Stimulated activated CD8-positive, alpha-beta memory T cell treated with anti-CD3 and anti-CD28 coated beads, Interleukin-2, amount 100 ng/mL, for 48 hours (primary cell): ENCODE measurements at regions not wholly inside any gene's neighbourhood (a gene's known extent, or its start where the extent isn't known, plus 50 kb on each side); places are given as distances from the start of the nearest gene placed in this dataset.

ENCODE experiments used
- DNase-seq, 2 donors: peaks; one replicate each; pipeline ENCODE4 v3.0.0-alpha.2; 2020; ENCODE audit warnings: low read depth in 2 of 2

DNA sequence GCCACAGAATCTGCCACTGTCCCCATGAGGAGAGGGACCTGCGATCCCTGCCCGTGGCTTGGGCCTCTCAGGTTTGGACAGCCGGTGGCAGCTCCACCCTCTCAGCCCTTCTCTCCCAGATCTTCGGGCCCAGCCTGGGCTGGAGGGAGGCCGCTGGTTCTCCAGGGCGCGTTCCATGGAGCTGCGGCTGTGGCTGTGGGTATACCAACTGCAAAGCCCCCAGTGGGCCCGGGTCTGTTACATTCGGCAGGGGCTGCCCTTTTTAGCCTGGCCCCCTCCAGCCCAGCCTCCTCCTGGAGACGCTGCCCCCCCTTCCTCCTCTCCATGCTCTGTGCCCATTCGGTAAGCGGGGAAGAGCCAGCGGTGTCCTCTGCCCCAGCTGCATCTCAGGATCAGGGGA, 64.7 kb upstream of the ZNF469 start:
- no peak for DNase-seq

DNA sequence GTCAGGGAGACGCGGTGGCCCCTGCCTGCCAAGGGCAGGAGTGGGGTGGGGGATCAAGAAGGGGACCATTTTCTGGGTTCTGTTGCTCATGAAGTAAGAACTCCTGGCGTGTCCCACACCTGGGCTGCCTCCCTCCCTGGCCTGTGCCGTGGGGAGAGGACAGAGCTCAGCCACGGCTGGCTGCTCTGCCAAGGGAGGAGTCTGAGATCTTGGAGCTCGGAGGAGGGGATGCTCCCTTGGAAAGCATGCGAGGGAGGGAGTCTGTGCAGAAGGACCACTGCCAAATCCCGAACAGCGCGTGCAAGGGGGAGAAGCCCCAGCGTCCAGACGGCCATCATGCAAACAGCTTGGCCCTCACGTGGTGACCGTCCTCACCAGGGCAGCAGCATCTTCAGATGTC, 64.2 kb upstream of the ZNF469 start:
- DNase-seq = no peak

DNA sequence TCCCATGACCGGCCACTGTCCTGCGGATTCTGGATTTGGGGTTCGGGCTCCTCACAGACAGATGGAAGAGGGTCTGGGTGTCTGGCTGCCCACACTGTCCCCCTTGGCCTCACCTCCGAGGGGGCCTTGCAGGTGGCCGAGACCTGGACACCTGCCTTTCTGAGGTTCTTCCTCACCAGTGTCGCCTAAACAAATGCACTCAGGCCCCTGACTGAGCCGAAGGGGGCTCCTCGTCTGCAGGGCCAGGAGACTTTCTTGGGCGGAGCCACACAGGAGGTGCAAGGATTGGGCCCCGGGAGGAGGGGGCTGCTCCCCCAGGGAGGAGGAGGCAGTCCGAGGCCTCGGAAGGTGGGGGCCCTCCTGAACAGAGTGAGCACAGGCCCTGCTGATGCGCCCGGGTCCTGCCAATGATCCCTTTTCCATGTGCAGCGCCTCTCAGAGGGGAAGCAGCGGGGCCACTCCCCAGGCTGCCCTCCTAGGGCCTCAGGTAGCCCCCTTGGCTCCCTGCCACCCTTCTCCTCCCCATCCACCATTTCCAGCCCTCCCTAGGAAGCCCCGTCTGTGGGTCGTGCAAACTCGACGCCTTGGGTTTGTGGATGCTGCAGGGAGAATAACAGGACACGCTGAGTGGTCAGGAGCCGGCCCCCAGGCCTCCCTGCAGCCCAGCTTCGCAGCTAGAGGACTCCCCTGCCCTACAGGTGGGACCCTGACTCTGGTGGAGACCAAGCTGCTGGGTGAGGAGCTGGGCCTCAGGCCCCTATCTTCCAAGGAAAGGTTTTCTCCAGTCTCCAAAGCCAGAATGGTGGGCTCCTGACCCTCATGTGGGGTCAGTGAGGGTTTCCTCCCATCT, 63.4 kb upstream of the ZNF469 start:
- no peak for DNase-seq

DNA sequence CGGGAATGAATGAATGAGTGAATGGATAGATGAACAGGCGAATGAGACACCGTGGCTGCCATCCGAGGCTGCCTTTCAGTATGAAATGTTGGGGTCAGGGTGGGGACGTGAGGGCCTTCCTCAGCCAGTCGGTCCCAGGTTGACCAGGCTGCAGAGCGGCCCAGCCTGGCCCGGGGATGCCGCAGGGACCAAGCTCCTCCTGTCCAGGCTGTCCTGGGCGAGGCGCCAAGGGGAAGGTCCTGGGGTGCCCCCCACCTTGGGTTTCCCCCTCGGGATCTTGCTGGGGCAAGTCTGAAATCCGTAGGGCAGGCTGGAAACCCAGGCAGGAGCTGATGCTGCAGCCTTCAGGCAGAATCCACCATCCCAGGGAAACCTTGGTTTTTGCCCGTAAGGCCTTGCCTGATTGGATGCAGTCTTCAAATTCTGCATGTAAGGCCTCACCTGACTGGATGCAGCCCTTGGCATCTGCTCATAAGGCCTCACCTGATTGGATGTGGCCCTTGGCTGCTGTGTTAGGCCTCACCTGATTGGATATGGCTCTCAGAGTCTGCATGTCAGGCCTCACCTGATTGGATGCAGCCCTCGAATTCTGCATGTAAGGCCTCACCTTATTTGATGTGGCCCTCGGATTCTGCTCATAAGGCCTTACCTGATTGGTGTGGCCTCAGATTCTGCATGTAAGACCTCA, 61.7 kb upstream of the ZNF469 start:
- no peak for DNase-seq

DNA sequence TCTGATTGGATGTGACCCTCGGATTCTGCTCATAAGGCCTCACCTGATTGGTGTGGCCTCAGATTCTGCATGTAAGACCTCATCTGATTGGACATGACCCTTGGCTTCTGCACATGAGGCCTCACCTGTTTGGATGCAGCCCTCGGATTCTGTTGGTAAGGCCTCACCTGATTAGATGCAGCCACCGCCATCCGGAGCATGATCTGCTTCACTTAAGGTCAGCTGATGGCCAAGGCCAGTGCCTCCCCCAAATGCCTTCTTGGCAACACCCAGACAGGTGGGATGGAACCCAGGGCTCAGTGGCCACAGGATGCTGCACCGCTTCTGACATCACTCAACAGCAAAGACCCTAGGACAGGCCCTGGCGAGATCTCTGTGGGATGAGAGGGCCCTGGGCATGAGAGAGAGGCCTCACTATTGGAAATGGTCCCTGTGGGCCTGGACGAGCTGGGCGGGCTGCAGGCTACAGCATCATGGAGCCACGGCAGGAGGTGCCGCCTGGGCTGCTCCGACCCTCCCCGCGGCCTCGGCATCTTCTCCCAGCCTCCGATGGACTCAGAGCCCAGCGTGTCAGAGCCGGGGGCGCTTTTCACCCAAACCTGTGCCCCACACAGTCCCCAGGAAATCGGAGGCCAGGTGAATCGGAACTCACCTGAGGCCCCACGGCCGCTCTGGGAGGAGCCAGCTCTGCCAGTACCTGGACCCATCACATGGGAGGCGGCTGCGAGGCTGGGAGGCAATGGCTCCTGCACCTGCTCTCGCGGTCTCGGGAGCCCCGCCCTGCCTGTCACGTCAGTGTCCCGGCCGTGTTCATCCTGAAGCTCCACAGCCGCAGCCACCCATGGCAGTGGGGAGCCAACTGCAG, 60.9 kb upstream of the ZNF469 start:
- no peak for DNase-seq

DNA sequence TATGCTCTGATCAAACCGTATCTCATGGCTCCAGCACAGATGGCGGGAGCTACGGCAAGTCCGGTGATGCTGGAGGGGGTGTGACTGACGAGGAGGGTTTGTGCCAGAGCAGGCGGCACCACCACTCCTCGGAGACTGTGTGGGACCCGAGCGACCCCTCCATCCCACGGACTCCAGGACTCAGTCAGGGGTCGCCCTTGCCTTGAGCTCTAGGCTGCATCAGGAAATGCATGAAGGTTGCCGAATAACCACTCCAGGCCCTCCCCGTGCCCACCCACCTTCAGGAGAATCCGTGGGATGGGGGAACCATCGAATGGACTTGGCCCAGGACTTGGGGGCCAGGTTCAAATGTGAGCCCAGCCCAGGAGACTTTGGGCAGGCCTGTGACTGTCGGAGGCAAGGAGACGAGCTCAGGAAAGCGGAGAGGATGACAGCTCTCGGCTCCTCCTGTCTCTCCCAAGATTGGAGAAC, 60.2 kb upstream of the ZNF469 start:
- no peak for DNase-seq

DNA sequence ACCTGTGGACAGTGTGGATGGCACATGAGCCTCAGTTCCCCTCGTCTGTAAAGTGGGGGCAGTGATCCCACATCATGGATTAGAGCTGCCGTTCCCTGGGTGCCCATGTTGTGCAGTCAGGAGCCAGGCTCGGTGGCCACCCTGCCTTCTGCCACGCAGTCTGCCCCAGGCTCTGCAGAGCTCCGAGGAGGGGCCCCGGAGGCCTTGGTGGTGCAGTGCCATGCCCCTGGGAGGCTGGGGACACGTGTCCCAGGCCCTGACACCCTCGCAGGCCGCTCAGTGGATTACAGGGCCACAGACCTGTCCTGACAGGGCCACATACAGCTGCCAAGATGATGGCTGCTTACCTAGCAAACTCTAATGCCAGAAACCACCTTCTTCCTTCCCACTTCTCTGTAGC, 59.7 kb upstream of the ZNF469 start:
- no peak for DNase-seq

DNA sequence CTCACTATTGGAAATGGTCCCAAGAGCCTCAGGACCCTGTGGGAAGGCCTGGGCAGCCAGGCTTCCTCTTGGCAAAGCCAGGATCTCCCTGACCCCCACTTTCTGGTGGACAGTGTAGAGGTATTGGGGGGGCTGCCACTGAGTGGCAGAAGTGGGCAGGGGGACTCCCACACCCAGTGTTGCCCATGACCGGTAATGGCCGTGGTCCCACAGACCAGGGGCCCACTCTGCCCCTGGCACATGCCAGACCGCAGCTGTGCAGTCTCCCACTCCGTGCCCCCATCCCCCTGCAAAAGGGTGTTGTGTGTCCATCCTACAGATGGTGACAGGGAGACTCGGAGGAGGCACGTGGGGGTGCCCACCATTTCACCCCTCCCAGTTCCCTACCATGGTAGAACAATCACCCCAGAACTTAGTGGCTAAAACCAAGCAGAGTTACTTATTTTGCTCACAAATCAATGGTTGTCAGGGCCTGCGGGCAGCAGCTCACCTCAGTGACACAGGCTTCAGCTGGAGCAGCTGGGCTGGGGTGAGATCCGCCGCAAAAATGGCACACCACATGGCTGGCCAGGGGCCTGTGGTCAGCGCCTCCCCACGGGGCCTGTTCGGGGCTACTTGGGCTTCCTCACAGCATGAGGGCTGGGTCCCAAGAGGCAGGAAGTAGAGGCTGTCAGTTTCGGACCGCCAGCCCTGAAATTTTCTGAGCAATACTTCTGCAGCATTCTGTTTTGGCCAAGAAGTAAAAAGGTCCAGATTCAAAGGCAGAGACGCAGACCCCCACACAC, 59.0 kb upstream of the ZNF469 start:
- DNase-seq = no peak

DNA sequence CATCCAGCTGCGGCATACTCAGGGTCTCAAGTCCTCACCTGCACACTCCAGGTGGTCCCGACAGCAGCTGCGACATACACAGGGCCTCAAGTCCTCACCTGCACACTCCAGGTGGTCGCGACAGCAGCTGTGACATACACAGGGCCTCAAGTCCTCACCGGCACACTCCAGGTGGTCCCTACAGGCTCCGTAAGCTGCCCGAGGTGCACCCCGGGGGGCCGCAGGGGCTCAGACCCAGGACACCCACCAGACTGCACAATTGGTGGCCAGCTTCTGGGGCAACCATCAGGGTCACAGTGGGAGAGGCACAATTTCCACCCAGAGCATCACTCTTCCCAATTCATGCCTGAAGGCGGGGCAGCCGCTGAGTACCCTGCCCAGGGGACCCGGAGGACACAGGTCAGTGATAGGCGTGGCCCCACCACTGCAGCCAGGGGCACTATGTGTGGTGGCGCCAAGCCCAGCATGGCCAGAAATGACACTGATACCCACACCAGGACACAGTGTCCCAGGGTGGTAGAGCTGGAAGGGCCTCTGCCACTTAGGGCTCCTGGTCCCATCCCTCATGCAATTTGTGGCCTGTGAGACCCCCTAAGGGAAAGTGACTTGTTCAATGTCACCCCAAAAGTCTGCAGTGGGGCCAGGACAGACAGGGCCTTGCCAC, 57.5 kb upstream of the ZNF469 start:
- no peak for DNase-seq

DNA sequence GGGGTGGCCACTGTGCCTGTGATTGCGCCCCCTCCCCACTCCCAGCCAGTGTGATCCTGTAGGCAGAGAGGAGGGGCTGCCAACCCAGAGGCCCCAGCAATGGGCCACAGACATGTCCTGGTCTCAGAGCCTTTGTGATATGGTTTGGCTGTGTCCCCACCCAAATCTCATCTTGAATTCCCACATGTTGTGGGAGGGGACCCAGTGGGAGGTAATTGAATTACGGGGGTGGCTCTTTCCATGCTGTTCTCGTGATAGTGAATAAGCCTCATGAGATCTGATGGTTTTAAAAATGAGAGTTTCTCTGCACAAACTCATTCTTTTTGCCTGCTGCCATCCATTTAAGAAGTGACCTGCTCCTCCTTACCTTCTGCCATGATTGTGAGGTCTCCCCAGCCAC, 56.8 kb upstream of the ZNF469 start:
- no peak for DNase-seq

DNA sequence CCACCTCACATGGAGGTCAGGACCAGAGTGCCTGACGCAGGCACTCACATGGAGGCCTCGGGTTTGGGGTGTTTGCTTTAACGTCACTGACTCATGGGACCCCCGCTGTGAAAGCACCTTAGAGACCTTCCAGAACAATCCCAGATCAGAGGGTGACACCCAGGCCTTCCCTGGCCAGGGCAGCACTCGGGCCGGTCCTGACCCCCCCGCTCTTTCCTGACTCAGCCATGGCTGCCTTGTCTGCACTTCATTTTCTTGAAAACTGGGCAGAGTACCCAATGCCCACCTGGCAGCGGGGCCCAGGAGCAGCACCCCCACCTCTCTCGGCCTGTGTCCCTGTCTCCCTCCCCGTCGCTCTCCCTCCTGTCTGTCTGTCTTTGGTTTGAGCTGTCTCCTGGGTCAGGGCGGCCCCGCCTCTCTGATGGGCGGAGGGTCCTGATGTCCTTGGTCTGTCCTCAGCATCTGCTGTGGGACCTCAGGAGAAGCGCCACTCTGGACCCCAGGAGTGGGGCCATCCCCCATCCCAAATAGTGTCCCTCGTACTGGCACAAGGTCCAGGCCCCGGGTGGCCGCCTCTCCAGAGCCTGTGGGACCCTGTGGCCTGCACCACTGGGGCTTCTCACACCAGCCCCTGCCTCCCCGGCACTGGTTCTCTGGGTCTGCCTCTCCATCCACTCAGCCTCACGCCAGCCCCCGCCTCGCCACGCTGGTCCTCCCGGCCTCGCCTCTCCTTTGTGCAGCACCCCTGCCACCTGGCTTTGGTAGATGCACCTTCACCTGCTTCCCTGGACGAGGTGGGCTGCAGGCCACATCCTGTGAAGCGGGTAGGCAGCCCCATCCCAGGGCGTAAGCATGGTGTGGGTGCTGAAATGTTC, 55.9 kb upstream of the ZNF469 start:
- DNase-seq = no peak

DNA sequence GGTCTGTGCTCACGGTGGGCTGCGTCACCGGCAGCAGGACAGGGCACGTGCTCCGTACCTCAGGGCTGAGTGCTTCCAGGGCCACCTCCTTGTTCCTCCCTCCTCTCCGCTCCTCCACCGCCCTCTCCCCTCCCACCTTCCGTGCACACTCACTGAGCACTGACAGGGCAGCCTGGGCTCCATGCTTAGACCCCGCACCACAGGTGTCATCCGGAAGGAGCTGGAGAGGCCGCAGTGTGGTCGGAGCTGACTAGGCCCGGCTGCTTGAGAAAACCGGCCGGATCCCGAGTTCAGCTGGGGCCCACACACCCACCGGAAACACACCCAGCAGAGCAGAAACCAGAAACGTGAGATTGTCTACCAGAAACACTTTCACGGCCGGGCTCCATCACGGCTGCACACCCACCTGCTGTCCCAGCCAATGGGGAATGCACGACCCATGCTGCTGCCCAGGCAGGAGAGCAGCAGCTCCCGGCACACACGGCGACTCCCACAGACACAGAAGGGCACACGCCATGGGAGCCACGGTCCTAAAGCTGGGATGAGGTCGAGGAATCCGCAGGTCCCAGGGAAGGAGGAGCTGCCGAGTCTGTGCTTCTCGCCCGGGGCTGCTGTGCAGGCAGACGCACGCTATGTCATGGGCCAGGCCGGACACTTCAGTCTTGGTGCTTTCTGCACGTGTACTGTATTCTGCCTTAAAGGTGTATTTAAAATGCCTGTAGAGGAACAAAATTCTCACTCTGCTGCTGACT, 55.0 kb upstream of the ZNF469 start:
- no peak for DNase-seq

DNA sequence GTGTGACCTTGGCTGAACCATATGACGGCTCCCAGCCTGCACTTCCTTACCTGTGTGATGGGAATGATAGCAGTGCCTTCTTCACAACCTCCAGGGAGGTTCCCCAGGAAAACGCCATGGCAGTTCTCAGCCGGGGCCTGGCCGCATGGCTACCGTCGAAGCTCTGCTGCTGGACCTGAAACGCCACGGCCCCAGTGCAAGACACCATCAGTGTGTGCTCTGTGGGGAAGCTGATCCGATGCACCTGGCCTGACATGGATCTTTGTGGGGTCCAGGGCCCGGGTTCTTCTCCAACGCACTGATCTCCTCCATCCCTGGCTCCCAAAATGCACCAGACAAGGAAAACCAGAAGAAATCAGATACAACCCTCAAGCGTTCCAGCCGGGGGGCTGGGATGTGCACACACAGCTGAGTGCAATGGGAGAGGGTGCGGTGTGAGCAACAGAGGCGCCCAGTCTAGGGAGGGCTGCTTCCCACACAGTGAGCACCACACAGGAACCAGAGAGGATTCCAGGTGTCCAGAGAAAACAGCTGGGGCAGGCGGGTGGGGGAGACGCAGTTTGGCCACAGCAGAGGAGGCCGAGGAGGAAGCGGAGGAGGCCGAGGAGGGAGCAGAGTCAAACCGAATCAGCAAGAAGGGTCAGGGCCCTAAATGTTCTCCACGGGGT, 54.3 kb upstream of the ZNF469 start:
- no peak for DNase-seq

DNA sequence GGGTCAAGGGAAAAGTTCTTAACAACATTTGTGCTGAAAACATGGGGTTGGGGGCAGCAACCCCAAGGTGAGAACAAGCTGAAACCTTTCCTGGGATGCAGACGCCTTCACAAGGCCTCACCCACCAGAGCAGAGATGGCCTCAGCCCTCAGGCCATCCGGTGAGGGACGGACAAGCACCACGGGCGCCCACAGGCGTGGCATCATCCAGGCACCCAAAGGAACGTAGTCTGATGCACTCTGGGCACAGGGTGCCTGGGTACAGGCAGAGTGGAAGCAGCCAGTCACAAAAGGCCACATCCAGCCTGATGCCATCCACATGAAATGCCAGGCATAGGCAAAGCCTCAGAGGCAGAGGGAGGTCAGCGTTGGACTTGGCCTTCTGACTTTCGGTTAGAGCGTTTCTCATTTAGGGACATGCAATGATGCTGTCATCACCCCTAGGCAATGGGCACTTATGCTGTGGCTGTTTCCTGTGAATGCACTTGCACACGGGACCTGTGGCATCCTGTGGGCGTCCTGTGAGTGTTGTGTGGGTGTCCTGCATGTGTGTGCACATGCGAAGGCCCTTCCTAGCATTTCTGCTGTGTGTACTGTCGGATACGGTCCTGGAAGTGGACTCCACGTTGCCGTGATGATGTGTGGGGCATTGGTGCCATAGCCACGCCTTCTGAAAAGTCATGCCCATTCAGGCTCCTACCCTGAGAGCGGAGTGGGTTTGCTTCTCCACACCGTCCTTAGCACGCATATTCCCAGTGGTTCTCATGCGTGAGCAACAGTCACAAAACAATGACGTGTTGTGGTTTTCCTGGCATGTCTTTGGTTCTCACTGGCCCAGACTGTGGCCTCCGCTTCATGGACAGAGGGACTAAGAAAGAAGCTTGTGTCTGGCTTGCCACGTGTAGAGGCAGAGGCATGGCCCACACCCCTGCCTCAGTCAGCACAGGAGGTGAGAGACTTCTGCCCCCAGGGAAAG, 52.7 kb upstream of the ZNF469 start:
- no peak for DNase-seq

DNA sequence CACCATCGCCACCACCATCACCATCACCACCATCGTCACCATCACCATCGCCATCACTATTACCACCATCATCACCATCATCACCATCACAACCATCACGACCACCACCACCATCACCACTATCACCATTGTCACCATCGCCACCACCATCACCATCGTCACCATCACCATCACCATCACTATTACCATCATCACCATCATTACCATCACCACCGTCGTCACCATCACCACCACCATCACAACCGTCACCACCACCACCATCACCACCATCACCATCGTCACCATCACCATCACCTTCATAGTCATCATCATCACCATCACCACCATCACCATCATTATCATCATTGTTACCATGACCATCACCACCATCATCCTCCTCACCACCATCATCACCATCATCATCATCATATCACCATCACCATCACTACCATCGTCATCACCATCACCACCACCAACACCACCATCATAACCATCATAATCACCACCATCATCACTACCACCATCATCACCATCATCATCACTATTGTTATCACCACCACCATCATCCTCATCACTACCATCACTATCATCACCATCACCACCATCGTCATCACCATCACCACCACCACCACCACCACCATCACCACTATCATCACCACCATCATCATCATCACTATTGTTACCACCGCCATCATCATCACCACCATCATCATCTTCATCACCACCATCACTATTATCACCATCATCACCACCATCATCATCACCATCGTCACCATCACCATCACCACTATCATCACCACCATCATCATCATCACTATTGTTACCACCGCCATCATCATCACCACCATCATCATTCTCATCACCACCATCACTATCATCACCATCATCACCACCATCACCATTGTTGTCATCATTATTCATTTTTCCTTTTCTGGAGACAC, 51.5 kb upstream of the ZNF469 start:
- DNase-seq = no peak
